ENCODE measurements at regions not wholly inside any gene's neighbourhood (a gene's known extent, or its start where the extent isn't known, plus 50 kb on each side); places are given as distances from the start of the nearest gene placed in this dataset.

DNA sequence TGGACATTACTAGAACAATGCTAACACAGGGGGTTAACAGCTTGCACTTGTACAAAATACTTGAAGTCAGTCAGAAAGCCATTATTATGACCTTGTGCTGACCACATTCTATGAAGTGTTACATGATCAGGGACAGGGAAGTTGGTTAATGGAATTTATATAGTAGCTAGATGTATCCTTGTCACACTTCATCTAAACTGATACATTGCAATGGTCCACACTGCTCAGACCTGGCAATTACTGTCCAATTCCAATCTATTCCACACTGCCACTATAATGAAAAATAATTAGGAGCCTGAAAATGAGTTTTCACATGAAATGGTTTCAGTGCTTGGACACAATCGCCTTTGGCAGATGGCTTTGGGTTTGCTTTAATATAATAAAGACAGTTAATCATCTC lies 850.8 kb downstream of the EPHA7 start:
- H3K4me1 Mint-ChIP-seq (ENCODE audit: low read depth, unreplicated experiment) = peaks cover 2% of the 10 kb centered on the region
- H3K27me3 Mint-ChIP-seq (ENCODE audit: unreplicated experiment) = no peaks in the 10 kb centered on the region
- TF ChIP-seq, protein P1, sequence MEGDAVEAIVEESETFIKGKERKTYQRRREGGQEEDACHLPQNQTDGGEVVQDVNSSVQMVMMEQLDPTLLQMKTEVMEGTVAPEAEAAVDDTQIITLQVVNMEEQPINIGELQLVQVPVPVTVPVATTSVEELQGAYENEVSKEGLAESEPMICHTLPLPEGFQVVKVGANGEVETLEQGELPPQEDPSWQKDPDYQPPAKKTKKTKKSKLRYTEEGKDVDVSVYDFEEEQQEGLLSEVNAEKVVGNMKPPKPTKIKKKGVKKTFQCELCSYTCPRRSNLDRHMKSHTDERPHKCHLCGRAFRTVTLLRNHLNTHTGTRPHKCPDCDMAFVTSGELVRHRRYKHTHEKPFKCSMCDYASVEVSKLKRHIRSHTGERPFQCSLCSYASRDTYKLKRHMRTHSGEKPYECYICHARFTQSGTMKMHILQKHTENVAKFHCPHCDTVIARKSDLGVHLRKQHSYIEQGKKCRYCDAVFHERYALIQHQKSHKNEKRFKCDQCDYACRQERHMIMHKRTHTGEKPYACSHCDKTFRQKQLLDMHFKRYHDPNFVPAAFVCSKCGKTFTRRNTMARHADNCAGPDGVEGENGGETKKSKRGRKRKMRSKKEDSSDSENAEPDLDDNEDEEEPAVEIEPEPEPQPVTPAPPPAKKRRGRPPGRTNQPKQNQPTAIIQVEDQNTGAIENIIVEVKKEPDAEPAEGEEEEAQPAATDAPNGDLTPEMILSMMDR (IDR thresholded peaks at IDR 0.05; ENCODE audit: partially characterized antibody, unreplicated experiment) = no peak
- H3K4me3 Mint-ChIP-seq (ENCODE audit: unreplicated experiment) = no peak overlapping the region
- H3K27ac Mint-ChIP-seq (ENCODE audit: unreplicated experiment) = no peak overlapping the region
- H3K9me3 Mint-ChIP-seq (ENCODE audit: unreplicated experiment) = peaks cover 1% of the 10 kb centered on the region
- no peak for DNase-seq
- no peaks in the 10 kb centered on the region for H3K36me3 Mint-ChIP-seq (ENCODE audit: unreplicated experiment)

DNA sequence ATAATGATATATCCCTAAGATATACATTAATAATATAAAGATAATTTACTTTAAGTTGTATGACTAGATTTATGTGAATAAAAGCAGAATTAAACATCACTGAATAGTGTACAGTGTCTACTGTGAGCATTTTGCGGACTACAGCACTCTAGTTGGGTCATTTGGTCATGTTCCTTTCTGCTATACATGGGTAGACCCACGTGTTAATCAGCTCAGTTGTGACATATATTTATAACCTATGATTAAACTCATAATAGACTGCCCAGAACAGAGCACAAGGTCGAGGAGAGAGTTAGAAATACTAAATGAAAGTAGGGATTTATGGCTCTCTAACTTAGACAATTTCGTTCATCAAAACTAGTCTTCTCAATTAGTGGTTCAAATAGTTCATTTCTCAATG lies 852.7 kb downstream of the EPHA7 start:
- Mint-ChIP-seq H3K4me3 (ENCODE audit: unreplicated experiment) (no peak overlapping the region), H3K4me1 (ENCODE audit: low read depth, unreplicated experiment) (peaks cover 2% of the 10 kb centered on the region), H3K27me3 (ENCODE audit: unreplicated experiment) (no peaks in the 10 kb centered on the region), H3K9me3 (ENCODE audit: unreplicated experiment) (peaks cover 1% of the 10 kb centered on the region), H3K27ac (ENCODE audit: unreplicated experiment) (no peak overlapping the region), H3K36me3 (ENCODE audit: unreplicated experiment) (no peaks in the 10 kb centered on the region)
- TF ChIP-seq, protein P1 (IDR thresholded peaks at IDR 0.05; ENCODE audit: partially characterized antibody, unreplicated experiment) = no peak
- no peak for DNase-seq

DNA sequence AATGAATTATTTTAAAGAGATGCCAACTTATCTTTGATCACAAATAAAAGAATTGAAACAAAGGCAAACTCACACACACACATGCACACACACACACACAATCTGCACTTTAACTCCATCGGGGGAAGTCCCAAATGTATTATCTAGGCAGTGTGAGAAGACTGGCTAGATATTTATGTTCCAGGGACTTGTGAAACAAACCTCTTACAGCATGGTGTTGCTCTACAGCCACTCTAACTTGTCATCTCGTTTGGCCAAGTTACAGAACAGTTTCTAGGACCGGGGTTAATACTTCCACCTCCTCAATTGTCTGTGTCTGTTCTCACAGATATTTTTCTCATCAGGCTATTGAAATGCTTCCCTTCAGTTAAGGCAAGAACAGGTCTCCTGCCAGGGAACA lies 855.0 kb downstream of the EPHA7 start:
- Mint-ChIP-seq H3K27me3 (ENCODE audit: unreplicated experiment) (no peaks in the 10 kb centered on the region), H3K4me1 (ENCODE audit: low read depth, unreplicated experiment) (peaks cover 2% of the 10 kb centered on the region), H3K36me3 (ENCODE audit: unreplicated experiment) (no peaks in the 10 kb centered on the region), H3K9me3 (ENCODE audit: unreplicated experiment) (no peaks in the 10 kb centered on the region), H3K27ac (ENCODE audit: unreplicated experiment) (no peak overlapping the region), H3K4me3 (ENCODE audit: unreplicated experiment) (no peak overlapping the region)
- TF ChIP-seq, protein P1 (IDR thresholded peaks at IDR 0.05; ENCODE audit: partially characterized antibody, unreplicated experiment) = no peak
- DNase-seq = no peak

DNA sequence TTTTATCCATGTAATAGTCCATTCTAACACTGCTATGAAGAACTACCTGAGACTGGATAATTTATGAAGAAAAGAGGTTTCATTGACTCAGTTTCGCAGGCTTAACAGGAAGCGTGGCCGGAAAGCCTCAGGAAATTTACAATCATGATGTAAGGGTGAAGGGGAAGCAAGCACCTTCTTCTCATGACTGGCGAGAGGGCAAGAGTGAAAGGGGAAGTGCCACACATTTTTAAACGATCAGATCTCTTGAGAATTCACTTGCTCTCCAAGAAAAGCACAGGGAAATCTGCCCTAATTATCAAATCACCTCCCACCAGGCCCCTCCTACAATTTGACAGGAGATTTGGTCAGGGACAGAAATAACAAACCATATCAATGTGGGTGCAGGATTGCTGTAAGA lies 859.7 kb downstream of the EPHA7 start:
- no peaks in the 10 kb centered on the region for H3K36me3 Mint-ChIP-seq (ENCODE audit: unreplicated experiment)
- no peak for DNase-seq

DNA sequence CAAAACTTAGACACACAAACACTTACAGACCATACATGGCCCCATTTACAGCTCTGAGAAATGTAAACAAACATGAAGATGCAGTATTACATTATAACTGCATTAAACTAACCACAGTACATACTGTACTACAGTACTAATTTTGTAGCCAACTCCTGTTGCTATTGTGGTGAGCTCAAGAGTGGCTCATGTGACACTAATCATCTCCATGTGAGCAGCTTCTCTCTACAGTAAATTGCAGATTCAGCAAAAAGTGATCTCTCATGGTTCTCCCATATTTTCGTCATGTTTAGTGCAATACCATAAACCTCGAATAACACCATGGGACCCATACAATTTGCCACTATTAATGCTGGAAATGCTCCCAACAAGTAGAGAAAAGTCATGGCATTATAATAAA lies 860.4 kb downstream of the EPHA7 start:
- TF ChIP-seq, protein P1 (IDR thresholded peaks at IDR 0.05; ENCODE audit: partially characterized antibody, unreplicated experiment) = no peak
- no peaks in the 10 kb centered on the region for H3K4me1 Mint-ChIP-seq (ENCODE audit: low read depth, unreplicated experiment)
- DNase-seq = no peak
- no peak overlapping the region for H3K4me3 Mint-ChIP-seq (ENCODE audit: unreplicated experiment)
- no peaks in the 10 kb centered on the region for H3K36me3 Mint-ChIP-seq (ENCODE audit: unreplicated experiment)
- H3K27ac Mint-ChIP-seq (ENCODE audit: unreplicated experiment) = no peak overlapping the region
- H3K9me3 Mint-ChIP-seq (ENCODE audit: unreplicated experiment) = no peaks in the 10 kb centered on the region
- H3K27me3 Mint-ChIP-seq (ENCODE audit: unreplicated experiment) = no peaks in the 10 kb centered on the region

More for the DNA sequence above, 859.7 kb downstream of the EPHA7 start:
- Mint-ChIP-seq H3K9me3 (ENCODE audit: unreplicated experiment) (no peaks in the 10 kb centered on the region), H3K27ac (ENCODE audit: unreplicated experiment) (no peak overlapping the region), H3K4me1 (ENCODE audit: low read depth, unreplicated experiment) (peaks cover under 1% of the 10 kb centered on the region), H3K4me3 (ENCODE audit: unreplicated experiment) (no peak overlapping the region), H3K27me3 (ENCODE audit: unreplicated experiment) (no peaks in the 10 kb centered on the region)
- TF ChIP-seq, protein P1 (IDR thresholded peaks at IDR 0.05; ENCODE audit: partially characterized antibody, unreplicated experiment) = no peak

Measured in glutamatergic neuron (in vitro differentiated cells).